Duodenal mucosa (tissue), 2 donors: ENCODE measurements at regions not wholly inside any gene's neighbourhood (a gene's known extent, or its start where the extent isn't known, plus 50 kb on each side); places are given as distances from the start of the nearest gene placed in this dataset.
"Not testable (repeated sequence)": the region's sequence is repeated elsewhere in the genome, so short reads cannot be mapped to it uniquely, and the experiment has no call there.

Experiments
- H3K27ac ChIP-seq: one replicate; pipeline ENCODE4 v1.7.0; 2013; ENCODE audit warnings: low read depth, low read length
- H3K27me3 ChIP-seq, 2 donors: one replicate each; pipeline ENCODE4 v1.7.0; 2013; ENCODE audit warnings: low read length in 2 of 2, control low read depth in 1 of 2; ENCODE audit not compliant: insufficient read depth in 2 of 2, control insufficient read depth in 1 of 2
- H3K36me3 ChIP-seq, 2 donors: one replicate each; pipeline ENCODE4 v1.7.0; 2013; ENCODE audit warnings: low read length in 2 of 2, control low read depth in 1 of 2; ENCODE audit not compliant: insufficient read depth in 2 of 2, control insufficient read depth in 1 of 2
- H3K4me1 ChIP-seq, 2 donors: one replicate each; pipeline ENCODE4 v1.7.0; 2013; ENCODE audit warnings: low read length in 2 of 2, control low read depth in 1 of 2; ENCODE audit not compliant: insufficient read depth in 2 of 2, control insufficient read depth in 1 of 2
- H3K4me3 ChIP-seq, 2 donors: one replicate each; pipeline ENCODE4 v1.7.0; 2013; ENCODE audit warnings: low read length in 2 of 2, low read depth in 1 of 2
- H3K9ac ChIP-seq, 2 donors: one replicate each; pipeline ENCODE4 v1.7.0; 2013; ENCODE audit warnings: low read length in 2 of 2, low read depth in 1 of 2
- H3K9me3 ChIP-seq, 2 donors: one replicate each; pipeline ENCODE4 v1.7.0; 2013; ENCODE audit warnings: low read length in 2 of 2, control low read depth in 1 of 2; ENCODE audit not compliant: control insufficient read depth in 1 of 2

- Histone ChIP-seq H3K4me3 (no peak overlapping the region), H3K9ac (no peak overlapping the region), H3K27me3 (no peaks in the 10 kb centered on the region), H3K9me3 (no peaks in the 10 kb centered on the region), H3K4me1 (no peaks in the 10 kb centered on the region), H3K36me3 (no peaks in the 10 kb centered on the region), H3K27ac (no peak overlapping the region)
These were observed 187.6 kb downstream of the SOX4 start for GRCh38 chr6:21781128-21781527.

- no peaks in the 10 kb centered on the region for H3K36me3 ChIP-seq
- no peak overlapping the region for H3K27ac ChIP-seq
- no peak overlapping the region for H3K9ac ChIP-seq
- H3K4me3 ChIP-seq: no peak overlapping the region
- H3K4me1 ChIP-seq: no peaks in the 10 kb centered on the region
- H3K27me3 ChIP-seq: no peaks in the 10 kb centered on the region
- H3K9me3 ChIP-seq: no peaks in the 10 kb centered on the region
These were observed 191.6 kb downstream of the SOX4 start for GRCh38 chr6:21785164-21785563.

- Histone ChIP-seq H3K27me3 (no peaks in the 10 kb centered on the region), H3K4me1 (no peaks in the 10 kb centered on the region), H3K36me3 (no peaks in the 10 kb centered on the region), H3K27ac (no peak overlapping the region), H3K9me3 (no peaks in the 10 kb centered on the region), H3K9ac (no peak overlapping the region), H3K4me3 (no peak overlapping the region)
These were observed 197.5 kb downstream of the SOX4 start for GRCh38 chr6:21791056-21791455.

- H3K9me3 ChIP-seq: no peaks in the 10 kb centered on the region
These were observed 198.0 kb downstream of the SOX4 start for GRCh38 chr6:21791581-21791980.

GRCh38 chr6:21792177-21792576 lies 198.6 kb downstream of the SOX4 start:
- no peak overlapping the region for H3K9ac ChIP-seq
- no peaks in the 10 kb centered on the region for H3K36me3 ChIP-seq
- H3K27me3 ChIP-seq: no peaks in the 10 kb centered on the region
- H3K27ac ChIP-seq: no peak overlapping the region
- H3K4me3 ChIP-seq: no peak overlapping the region
- no peaks in the 10 kb centered on the region for H3K9me3 ChIP-seq
- no peaks in the 10 kb centered on the region for H3K4me1 ChIP-seq

More at GRCh38 chr6:21791581-21791980, 198.0 kb downstream of the SOX4 start:
- Histone ChIP-seq H3K9ac (no peak overlapping the region), H3K36me3 (no peaks in the 10 kb centered on the region), H3K27me3 (no peaks in the 10 kb centered on the region), H3K4me1 (no peaks in the 10 kb centered on the region), H3K4me3 (no peak overlapping the region), H3K27ac (no peak overlapping the region)

- H3K9ac ChIP-seq, H3K27me3 ChIP-seq, H3K36me3 ChIP-seq, H3K4me3 ChIP-seq, H3K4me1 ChIP-seq, H3K27ac ChIP-seq, H3K9me3 ChIP-seq: not testable (repeated sequence)
These were observed 203.4 kb downstream of the SOX4 start for GRCh38 chr6:21796979-21797378.

GRCh38 chr6:21798468-21798867 lies 204.9 kb downstream of the SOX4 start:
- no peaks in the 10 kb centered on the region for H3K27me3 ChIP-seq
- H3K4me1 ChIP-seq: no peaks in the 10 kb centered on the region
- H3K9ac ChIP-seq: no peak overlapping the region
- no peaks in the 10 kb centered on the region for H3K36me3 ChIP-seq
- no peak overlapping the region for H3K4me3 ChIP-seq
- H3K27ac ChIP-seq: no peak overlapping the region
- no peaks in the 10 kb centered on the region for H3K9me3 ChIP-seq

- H3K27me3 ChIP-seq: no peaks in the 10 kb centered on the region
- H3K9me3 ChIP-seq: no peaks in the 10 kb centered on the region
- no peak overlapping the region for H3K27ac ChIP-seq
- no peak overlapping the region for H3K4me3 ChIP-seq
- H3K4me1 ChIP-seq: no peaks in the 10 kb centered on the region
- no peak overlapping the region for H3K9ac ChIP-seq
- no peaks in the 10 kb centered on the region for H3K36me3 ChIP-seq
These were observed 206.8 kb downstream of the SOX4 start for GRCh38 chr6:21800330-21800729.

- H3K27ac ChIP-seq: no peak overlapping the region
- no peaks in the 10 kb centered on the region for H3K27me3 ChIP-seq
These were observed 207.4 kb downstream of the SOX4 start for GRCh38 chr6:21800948-21801438.

GRCh38 chr6:21801446-21802174 lies 208.1 kb downstream of the SOX4 start:
- H3K9me3 ChIP-seq: no peaks in the 10 kb centered on the region
- no peak overlapping the region for H3K27ac ChIP-seq
- no peaks in the 10 kb centered on the region for H3K36me3 ChIP-seq
- H3K4me1 ChIP-seq: no peaks in the 10 kb centered on the region
- H3K4me3 ChIP-seq: no peak overlapping the region
- no peak overlapping the region for H3K9ac ChIP-seq
- H3K27me3 ChIP-seq: no peaks in the 10 kb centered on the region

More at GRCh38 chr6:21800948-21801438, 207.4 kb downstream of the SOX4 start:
- Histone ChIP-seq H3K36me3 (no peaks in the 10 kb centered on the region), H3K9me3 (no peaks in the 10 kb centered on the region), H3K4me1 (no peaks in the 10 kb centered on the region), H3K9ac (no peak overlapping the region), H3K4me3 (no peak overlapping the region)
